22Rv1 (cell line): ENCODE measurements at regions not wholly inside any gene's neighbourhood (a gene's known extent, or its start where the extent isn't known, plus 50 kb on each side); places are given as distances from the start of the nearest gene placed in this dataset.

Experiments used
- H3K27ac ChIP-seq: fragments of 450-650 bp; 2 replicates; pipeline ENCODE4 v1.5.1; 2017
- ZFX ChIP-seq: fragments of 450-650 bp; IDR thresholded peaks from 2 replicates; pipeline ENCODE4 v1.6.1; 2017; ENCODE audit warnings: antibody characterized with exemption, borderline replicate concordance
- TF ChIP-seq, protein P1 (sequence below): fragments of 450-650 bp; IDR thresholded peaks from 2 replicates; pipeline ENCODE4 v1.5.1; 2017; ENCODE audit warnings: mild to moderate bottlenecking

DNA sequence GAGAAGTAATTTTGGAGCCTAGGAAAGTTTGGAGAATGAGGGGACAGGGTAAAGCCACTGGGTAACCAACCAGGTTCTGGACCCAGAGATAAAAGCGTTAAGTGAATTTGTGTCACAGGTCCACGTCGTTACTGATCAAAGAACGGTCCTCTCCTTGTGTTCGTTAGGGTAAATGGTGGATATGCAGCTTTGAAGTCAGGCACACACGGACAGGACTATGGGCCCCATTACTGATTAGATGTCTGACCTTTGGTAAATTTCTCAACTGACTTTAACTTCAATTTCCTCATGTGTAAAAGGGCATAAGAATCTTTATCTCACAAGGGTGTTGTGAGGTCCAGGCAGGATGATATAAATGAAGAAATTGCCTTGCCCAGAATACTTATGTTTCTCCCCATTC is 76.6 kb downstream of the EMP1 start:
- TF ChIP-seq, protein P1, sequence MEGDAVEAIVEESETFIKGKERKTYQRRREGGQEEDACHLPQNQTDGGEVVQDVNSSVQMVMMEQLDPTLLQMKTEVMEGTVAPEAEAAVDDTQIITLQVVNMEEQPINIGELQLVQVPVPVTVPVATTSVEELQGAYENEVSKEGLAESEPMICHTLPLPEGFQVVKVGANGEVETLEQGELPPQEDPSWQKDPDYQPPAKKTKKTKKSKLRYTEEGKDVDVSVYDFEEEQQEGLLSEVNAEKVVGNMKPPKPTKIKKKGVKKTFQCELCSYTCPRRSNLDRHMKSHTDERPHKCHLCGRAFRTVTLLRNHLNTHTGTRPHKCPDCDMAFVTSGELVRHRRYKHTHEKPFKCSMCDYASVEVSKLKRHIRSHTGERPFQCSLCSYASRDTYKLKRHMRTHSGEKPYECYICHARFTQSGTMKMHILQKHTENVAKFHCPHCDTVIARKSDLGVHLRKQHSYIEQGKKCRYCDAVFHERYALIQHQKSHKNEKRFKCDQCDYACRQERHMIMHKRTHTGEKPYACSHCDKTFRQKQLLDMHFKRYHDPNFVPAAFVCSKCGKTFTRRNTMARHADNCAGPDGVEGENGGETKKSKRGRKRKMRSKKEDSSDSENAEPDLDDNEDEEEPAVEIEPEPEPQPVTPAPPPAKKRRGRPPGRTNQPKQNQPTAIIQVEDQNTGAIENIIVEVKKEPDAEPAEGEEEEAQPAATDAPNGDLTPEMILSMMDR = no peak
- TF ChIP-seq ZFX = no peak
- no peak overlapping the region for H3K27ac ChIP-seq

DNA sequence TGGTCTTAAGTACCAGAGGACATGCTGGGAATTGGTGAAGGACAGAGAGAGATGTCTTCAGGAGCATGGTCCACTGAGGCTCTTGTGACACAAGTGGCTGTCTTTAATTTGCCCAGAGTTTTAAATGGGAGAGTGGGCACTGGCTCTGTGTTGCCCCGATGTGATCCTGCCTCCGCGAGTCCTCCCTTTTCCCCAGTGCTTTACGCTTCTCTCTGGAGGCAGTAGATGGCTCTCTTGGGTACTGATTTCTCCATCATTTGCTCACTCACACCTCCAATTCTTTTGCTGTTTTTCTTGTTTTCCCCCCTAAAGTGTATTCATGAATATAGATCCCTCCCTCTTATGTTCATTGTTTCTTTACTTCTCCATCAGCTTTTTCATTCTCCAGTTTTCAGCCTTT is 74.3 kb downstream of the EMP1 start:
- no peak overlapping the region for H3K27ac ChIP-seq
- no peak for TF ChIP-seq ZFX
- TF ChIP-seq, protein P1 = no peak
